COLO668 (cell line): ENCODE measurements at regions not wholly inside any gene's neighbourhood (a gene's known extent, or its start where the extent isn't known, plus 50 kb on each side); places are given as distances from the start of the nearest gene placed in this dataset.
"Not testable (repeated sequence)": the region's sequence is repeated elsewhere in the genome, so short reads cannot be mapped to it uniquely, and the experiment has no call there.

Experiments used
- DNase-seq: peaks from one replicate; lab custom pipeline; 2025; ENCODE audit not compliant: unreplicated experiment; lab: John Stamatoyannopoulos, UW

DNA sequence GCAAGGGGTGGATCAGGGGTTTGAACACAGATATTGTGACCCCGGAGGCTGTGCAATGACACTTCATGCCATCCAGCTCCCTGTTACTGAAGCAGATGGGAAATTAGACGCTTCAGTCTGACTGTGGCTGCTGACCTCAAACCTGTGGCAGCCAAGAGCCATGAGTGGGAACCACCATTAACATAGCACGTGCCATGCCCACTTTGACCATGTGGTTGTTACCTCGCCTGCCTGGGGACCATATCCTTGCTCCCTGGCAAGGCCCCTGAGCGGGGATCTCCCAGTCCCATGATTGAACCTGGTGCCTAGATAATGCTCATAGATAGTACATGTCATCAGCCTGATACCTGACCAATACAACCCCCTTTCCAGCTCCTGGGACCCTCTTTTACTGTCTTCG is 68.9 kb downstream of the CYP26B1 start:
- DNase-seq = no peak

- no peak for DNase-seq
Observed at GRCh38 chr2:72077702-72078169, 69.9 kb downstream of the CYP26B1 start.

GRCh38 chr2:72073373-72073772 is 74.3 kb downstream of the CYP26B1 start:
- DNase-seq = not testable (repeated sequence)

- DNase-seq = not testable (repeated sequence)
Observed at GRCh38 chr2:72064197-72064596, 83.5 kb downstream of the CYP26B1 start.

- DNase-seq = no peak
Observed at GRCh38 chr2:72062336-72062735, 85.3 kb downstream of the CYP26B1 start.

- DNase-seq = no peak
Observed at GRCh38 chr2:72057308-72057707, 90.4 kb downstream of the CYP26B1 start.

DNA sequence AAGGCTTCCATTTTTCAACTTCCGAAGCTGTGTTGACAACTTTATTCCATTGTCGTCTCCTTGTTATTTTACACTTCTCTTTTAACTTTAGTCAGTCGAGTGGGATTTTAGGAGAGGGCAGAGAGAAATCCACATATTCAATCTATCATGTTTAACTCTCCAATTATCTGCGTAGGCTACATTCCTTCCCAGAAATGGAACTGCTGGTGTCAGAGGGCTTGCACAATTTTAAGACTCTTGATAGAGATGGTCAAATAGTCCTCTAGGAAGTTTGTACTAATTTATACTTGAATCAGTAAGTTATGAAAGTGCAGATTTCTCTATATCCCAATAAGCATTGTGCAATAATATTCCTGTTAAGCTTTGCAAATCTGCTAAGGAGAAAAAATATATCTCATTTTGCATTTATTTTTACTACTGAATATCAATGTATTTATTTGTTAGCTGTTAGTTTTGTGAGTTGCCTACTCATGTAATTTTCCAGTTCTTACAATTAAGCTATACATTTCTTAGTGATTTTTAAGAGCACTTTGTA is 95.6 kb downstream of the CYP26B1 start:
- no peak for DNase-seq

- DNase-seq = no peak
Observed at GRCh38 chr2:72051204-72051603, 96.5 kb downstream of the CYP26B1 start.

DNA sequence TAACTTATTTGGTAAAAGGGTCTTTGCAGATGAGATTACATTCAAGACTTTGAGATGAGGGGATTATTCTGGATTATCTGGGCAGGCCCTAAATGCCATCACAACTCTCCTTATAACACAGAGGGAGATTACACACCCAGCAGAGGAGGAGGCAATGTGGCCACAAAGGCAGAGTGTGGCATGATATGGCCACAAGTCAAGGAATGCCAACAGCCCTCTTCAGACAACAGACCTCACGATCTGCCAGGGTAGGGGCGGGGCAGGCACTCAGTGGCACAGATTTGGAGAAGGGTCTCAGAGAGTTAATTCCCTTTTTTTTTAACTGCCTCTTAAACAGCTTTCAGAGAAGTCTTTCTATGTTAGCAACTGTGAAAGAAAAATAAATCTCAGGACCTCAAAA is 96.9 kb downstream of the CYP26B1 start:
- DNase-seq = no peak

DNA sequence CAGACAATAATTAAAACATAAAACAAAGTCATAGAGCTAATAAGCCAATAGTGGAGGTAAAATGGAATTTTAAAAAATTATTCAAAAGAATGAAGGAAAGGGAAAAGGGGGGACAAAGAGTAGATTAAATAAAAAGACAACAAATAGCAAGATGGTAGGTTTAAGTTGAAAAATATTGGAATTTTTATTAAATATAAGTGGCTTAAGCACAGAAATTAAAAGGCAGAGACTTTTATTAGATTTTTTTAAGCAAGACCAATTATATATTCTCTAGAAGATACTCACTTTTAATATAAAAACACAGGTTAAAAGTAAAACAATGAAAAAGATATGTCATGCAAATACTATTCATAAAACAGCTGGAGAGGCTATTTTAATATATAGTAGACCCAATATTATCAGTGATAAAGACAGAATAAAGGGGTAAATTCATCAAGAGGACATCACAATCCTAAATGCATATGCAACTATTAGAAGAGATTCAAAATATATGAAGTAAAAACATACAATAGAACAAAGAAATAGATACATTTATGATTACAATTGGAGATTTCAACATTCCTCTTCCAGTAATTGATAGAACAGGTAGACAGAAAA is 98.7 kb downstream of the CYP26B1 start:
- DNase-seq = no peak

GRCh38 chr2:72043985-72044384 is 103.7 kb downstream of the CYP26B1 start:
- no peak for DNase-seq

DNA sequence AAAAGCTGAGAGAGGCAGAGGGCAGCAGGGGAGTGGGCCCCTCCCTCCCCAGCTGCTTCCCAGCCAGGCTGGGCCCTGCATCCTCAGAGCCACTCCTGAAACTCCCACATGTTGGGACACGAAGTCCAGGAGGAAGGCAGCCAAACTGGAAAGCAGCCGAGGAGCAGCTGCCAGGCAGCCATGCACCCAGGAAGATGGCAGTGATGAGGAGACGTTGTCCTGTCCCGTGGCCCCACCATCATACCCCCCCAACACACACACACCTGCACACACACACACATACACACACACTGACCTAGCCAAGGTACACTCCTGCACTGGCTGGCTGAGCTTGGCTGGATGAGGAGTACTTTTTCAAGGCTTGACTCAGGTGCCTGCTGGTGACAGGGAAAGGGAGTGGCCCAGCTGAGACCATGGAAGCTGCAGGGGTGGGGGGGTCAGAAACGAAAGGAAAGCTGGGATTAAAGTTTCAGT is 106.0 kb downstream of the CYP26B1 start:
- DNase-seq = no peak

DNA sequence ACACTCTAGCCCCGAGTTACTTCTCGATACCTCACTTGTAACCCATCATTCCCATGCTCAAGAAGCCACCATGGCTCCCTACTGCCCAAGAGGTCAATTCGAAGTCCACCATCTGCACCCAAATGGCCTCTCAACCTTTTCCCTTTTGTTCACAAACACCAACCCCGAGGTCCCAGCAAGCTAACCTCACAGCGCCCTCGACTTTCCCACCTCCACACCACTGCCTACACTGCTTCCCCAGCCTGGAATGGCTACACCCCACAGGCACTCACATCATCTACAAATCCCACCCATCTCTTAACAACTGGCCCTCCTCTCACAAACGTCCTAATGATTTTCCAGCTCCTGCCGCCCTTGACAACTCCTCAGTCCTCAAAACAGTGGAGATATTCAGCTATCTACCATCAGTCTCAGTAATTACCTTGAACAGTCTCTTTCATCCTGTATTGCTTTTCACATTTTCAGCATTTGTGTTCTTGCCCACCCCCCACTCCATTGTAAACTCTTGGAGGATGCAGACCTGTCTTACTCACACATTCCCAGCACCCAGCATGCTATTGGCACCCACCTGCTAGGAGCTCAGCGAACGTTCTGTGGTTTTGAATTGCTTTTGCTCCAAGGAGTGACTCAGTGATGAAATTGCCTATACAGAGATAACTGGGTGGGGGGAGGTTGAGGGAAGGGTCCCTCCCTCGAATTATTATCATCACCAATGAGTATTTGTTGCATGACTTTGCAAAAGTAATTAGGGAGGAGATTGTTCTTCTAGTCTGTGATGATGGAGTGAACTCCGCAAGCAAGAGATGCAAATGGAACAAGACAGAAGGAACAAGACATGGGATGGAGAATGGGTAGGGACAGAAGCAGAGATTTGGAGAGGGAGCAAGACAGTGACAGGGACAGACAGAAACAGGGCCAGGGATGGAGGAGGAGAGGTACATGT is 106.8 kb downstream of the CYP26B1 start:
- no peak for DNase-seq

DNA sequence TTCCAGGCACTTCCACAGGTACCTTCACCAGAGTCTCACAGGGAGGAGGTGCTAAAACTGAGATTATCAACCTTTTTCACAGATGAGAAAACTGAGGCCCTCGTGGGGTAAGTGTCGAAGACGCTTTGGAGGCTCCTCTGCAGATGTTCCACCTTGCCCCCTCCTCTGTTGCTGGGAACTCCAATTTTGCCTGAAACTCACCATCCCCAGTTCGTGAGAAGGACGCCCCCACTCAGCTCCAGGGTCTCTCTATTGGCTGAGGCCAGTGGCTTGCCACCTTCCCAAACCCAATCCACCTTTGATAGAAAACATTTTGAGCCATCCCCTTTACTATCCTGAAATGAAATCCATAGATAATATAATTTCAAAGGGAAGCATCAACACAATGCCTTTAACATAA is 109.1 kb downstream of the CYP26B1 start:
- DNase-seq = no peak

- DNase-seq = no peak
Observed at GRCh38 chr2:72037261-72037666, 110.4 kb downstream of the CYP26B1 start.

DNA sequence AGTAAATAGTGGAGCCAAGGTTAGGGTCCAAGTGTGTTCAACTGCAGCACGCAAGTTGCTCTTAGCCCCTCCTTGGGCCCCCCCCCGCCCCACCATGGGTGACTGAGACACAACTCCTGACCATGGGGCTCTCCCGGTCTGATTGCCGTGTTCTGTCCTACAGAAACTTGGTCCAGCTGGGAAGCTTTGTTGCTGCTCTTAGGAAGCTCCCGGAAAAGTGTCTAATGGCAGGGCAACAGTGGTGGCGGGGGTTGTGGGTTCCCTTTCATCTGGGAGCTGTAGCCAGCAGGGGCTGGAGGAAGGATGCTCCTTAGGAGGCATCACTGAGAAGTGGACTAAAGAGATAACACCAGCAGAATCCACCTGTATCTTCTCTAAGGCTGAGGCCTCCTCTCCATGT is 111.1 kb downstream of the CYP26B1 start:
- no peak for DNase-seq

DNA sequence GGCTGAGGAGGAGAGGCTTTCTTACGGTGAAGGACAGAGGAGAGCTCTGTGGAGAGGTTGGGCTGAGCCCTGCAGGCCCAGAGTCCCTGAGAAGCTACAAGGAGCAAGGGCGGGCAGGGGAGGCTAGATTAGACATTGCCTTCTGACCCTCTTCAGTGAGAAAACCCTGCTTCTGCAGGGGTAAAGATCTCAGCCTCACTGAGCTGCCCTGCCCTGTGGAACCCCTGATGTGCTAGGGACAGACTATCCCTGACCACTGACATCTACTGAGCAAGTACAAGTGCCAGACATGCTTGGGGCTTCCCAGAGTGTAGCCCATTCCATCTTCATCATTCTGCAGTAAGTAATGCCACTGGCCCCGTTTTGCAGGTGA is 111.5 kb downstream of the CYP26B1 start:
- no peak for DNase-seq

DNA sequence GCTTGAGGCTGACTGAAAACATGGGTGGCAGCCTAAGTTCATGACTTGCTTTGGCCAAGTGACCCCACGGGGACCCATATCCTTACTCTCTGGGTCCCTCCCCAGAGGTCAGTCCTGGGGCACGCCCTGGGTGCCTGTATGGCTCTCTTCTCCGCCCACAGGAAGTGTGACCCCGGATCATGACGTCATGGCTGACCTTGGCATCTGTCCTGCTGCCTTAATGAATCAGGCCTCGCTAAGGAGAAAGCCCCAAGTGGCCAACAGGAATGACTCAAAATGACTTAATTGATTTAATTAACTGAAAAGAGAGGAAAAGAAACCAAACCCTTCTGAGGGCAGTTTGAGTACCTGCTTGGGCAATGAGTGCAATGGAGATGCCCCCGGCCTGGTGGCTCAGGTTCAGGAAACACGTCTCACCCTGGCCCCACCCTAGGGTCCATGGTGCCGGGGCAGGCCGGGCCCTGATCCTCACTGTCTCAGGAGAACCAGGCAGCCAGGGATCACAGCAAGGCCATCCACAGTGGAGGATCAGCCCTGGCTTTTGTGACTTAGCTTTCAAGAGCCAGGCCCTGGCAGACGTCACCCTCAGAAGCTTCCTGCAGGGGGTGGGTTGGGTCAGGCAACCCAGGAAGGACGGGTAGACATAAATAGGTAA is 112.0 kb downstream of the CYP26B1 start:
- no peak for DNase-seq

DNA sequence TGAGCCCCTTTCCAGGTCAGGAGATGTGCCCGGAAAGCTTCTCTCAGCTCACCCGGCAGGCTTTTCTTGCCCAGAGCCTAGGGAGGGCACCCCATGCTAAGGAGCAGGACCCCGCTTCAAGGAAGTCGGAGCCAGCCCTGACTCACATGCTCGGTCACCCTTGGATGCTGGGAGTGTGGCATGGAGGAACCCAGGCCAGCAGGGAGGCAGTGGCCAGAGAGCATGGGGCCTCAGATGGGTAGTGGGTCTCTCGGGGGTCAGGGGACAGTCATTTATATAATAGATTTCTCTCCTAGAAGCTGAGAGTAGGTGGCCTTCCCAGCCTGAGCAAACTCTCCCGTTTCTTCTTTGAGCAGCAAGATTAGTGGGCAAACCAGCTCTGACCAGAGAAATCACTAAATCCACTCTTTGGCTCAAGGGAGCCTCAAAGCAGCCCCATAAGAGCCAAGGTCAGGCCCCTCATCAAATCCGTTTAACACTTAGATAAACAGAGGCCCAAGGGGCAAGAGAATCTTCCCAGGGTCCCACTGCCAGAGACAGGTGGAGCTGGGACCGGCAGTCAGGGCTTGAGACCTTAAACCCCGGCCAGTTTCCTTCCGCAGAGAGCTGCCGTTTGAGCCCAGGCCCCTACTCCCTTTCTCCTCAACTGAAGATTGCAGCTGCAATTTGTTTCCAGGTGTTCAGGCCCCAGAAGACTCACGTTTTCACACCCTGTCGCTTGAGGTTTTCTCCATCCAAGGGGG is 113.1 kb downstream of the CYP26B1 start:
- DNase-seq = no peak

DNA sequence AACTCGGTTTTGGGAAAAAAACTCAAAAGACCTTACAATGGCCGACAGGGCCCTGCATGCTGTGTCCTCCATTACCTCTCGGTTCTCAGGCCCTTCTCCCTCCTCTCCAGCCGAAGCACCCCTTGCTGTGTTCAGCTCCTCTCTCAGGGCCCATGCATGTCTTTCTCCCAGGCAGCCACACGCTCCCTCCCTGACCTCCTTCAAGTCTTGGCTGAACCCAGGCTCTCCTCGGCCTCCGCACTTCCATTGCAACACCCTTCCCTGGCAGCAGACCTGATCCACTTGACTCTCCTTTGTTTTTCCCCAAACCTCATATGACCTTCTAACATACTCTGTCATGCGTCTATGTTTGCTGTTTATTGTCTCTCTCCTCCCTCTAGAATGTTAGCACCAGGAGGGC is 114.0 kb downstream of the CYP26B1 start:
- DNase-seq = no peak
